GM20000 (cell line): ENCODE measurements at regions not wholly inside any gene's neighbourhood (a gene's known extent, or its start where the extent isn't known, plus 50 kb on each side); places are given as distances from the start of the nearest gene placed in this dataset.

ENCODE experiments used
- DNase-seq: peaks from one replicate; pipeline ENCODE4 v3.0.0; 2012; ENCODE audit warnings: low spot score
- CTCF ChIP-seq: IDR thresholded peaks from 2 replicates; pipeline ENCODE4 v1.5.1; 2012; ENCODE audit warnings: mild to moderate bottlenecking, control low read depth; ENCODE audit errors: extremely low read depth, missing control alignments

DNA sequence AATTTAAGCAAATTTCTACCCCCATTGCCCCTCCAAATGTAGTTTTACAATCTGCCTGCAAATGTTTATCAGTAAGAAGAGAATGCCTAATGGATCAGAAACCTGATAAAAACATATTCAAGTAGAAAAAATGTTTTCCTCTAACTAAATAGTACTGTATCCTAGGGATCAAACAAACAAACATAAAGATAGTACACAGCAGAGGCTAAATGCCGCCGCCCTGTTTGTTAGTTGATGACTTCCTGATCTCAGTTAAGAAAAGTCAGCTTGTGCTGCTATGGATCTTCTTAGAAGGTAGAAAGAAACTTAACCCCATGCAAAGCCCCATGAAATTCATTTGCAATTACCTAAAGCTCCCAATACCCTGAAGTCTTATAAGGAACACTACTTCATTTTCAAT lies 387.3 kb upstream of the THBS1 start:
- DNase-seq = no peak
- no peak for TF ChIP-seq CTCF

- no peak for DNase-seq
- TF ChIP-seq CTCF = no peak
Measured at GRCh38 chr15:39194106-39194830, 386.6 kb upstream of the THBS1 start.

DNA sequence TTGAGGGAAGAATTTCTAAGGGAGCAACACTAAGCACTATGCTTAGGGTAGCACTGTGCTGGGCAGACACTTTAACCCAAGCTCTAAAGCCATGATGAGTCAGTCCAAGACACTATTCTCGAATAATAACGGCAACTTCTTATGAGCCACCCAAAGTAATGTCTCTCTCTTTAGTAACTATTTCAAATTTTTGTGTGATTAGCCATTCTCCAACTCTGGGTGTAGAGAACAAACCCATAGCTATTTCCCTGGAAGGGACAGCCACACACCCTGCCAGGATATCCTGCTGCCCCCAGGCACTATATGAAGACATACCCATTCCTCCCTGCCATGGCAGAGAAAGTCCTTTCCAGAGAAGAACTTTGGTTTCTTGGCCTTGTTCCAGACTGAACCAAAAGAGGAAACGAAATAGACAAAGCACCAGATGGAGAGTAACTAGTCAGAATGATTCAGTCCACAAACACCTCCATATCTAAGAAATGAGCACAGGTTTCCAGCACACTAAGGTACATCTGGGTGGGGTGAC lies 384.9 kb upstream of the THBS1 start:
- DNase-seq = no peak

DNA sequence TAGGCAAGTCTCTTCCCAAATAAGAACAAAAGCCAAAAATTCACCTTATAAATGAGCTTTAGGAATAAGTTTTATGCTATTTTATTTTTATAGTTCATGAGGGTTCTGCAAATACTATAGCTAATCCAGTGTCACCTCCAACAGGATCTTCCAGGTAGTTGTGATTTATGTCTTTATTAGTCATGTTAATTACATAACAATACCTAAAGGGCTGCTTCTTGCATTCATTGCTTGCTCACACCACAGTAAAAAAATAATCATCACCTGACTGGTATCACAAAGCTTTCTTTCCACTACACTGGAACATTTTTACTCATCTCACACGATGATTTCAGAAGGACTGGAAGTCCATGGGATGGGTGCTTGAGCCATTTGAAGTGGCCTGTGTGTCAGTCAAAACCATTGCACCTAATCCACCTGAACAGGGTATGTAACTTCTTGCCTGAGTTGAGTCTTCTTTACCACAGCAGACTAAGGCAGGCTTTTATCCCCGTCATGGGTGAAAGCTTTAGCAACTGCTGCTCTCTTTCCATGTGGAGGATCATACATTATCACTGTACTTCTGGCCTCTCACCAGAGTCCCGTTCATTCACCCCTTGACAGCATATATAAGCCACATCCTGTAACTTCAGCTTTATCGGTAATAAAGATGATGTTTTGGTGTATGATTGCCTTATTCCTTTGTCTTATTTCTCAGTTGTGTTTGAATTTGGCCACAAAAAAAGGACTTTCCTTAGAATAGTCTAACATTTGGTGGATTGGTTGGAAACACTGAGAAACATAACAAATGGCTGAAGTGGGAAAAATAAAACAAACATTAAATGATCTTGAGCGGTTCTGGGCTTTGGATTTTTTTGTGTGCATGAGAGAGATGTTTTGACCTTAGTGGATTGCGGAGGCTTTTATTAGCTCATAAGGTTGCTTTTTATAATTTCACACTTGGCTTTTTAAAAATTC lies 382.6 kb upstream of the THBS1 start:
- DNase-seq = no peak
- TF ChIP-seq CTCF = no peak

More for the DNA sequence above, 384.9 kb upstream of the THBS1 start:
- no peak for TF ChIP-seq CTCF

GRCh38 chr15:39199076-39199475 lies 381.8 kb upstream of the THBS1 start:
- TF ChIP-seq CTCF = no peak
- no peak for DNase-seq

- TF ChIP-seq CTCF = no peak
- DNase-seq = no peak
Measured at GRCh38 chr15:39200586-39200985, 380.3 kb upstream of the THBS1 start.

DNA sequence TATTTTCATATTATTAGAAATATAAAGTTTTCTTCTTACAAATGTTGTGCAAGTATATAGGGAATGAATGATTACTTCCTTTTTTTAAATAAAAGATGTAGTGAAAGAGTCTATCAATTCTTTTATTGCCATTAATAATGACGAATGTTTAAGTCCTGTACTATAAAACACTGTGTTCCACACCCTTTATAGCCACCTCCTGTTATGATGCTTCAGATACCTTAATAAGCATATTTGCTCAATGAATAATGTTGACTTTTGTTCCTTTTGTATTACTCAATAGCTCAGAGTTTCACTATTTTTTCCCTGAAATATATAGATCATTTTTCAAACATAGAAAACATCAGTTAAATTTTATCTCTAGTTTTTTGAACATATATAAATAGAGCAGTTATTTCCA lies 378.2 kb upstream of the THBS1 start:
- DNase-seq = no peak
- TF ChIP-seq CTCF = no peak
